Trophoblast cell (in vitro differentiated cells and primary cell): ENCODE measurements at regions not wholly inside any gene's neighbourhood (a gene's known extent, or its start where the extent isn't known, plus 50 kb on each side); places are given as distances from the start of the nearest gene placed in this dataset.

Experiments used
- DNase-seq, 2 donors: peaks; one replicate each; pipeline ENCODE4 v3.0.0-alpha.2; 2016
- H2AFZ ChIP-seq: 2 replicates; pipeline ENCODE4 v1.6.1; 2013; ENCODE audit warnings: low read length, moderate library complexity, mild to moderate bottlenecking; ENCODE audit not compliant: insufficient read depth, poor library complexity
- H2AK5ac ChIP-seq: 2 replicates; pipeline ENCODE4 v1.6.1; 2013; ENCODE audit warnings: mild to moderate bottlenecking, low read length
- H2BK120ac ChIP-seq: 2 replicates; pipeline ENCODE4 v1.6.1; 2013; ENCODE audit warnings: low read length, mild to moderate bottlenecking, moderate library complexity; ENCODE audit not compliant: insufficient read depth, poor library complexity
- H2BK12ac ChIP-seq: 2 replicates; pipeline ENCODE4 v1.6.1; 2013; ENCODE audit warnings: mild to moderate bottlenecking, low read length, moderate library complexity
- H2BK5ac ChIP-seq: 2 replicates; pipeline ENCODE4 v1.6.1; 2013; ENCODE audit warnings: low read length, low read depth, moderate library complexity, mild to moderate bottlenecking; ENCODE audit not compliant: poor library complexity
- H3K14ac ChIP-seq: 2 replicates; pipeline ENCODE4 v1.6.1; 2013; ENCODE audit warnings: mild to moderate bottlenecking, low read length
- H3K18ac ChIP-seq: 2 replicates; pipeline ENCODE4 v1.6.1; 2013; ENCODE audit warnings: mild to moderate bottlenecking, low read length
- H3K23ac ChIP-seq: 2 replicates; pipeline ENCODE4 v1.6.1; 2013; ENCODE audit warnings: low read length
- H3K27ac ChIP-seq: 2 replicates; pipeline ENCODE4 v1.5.1; 2013; ENCODE audit warnings: low read depth, mild to moderate bottlenecking, inconsistent platforms, low read length, moderate library complexity
- H3K27me3 ChIP-seq: 2 replicates; pipeline ENCODE4 v1.6.1; 2013; ENCODE audit warnings: inconsistent platforms, mild to moderate bottlenecking, low read length, moderate library complexity; ENCODE audit not compliant: insufficient read depth
- H3K36me3 ChIP-seq, 2 experiments: 1 replicate in 1 of 2; 2 replicates in 1 of 2; pipeline ENCODE4 v1.6.1; 2013; ENCODE audit warnings: low read length in 2 of 2, mild to moderate bottlenecking in 2 of 2, moderate library complexity in 1 of 2; ENCODE audit not compliant: insufficient read depth in 2 of 2, control insufficient read depth in 1 of 2
- H3K4ac ChIP-seq: 2 replicates; pipeline ENCODE4 v1.6.1; 2013; ENCODE audit warnings: low read depth, mild to moderate bottlenecking, low read length, moderate library complexity
- H3K4me1 ChIP-seq, 2 experiments: 1 replicate in 1 of 2; 2 replicates in 1 of 2; pipeline ENCODE4 v1.6.1; 2013; ENCODE audit warnings: low read length in 2 of 2, mild to moderate bottlenecking in 2 of 2, moderate library complexity in 1 of 2; ENCODE audit not compliant: insufficient read depth in 2 of 2, control insufficient read depth in 1 of 2
- H3K4me2 ChIP-seq: 2 replicates; pipeline ENCODE4 v1.6.1; 2013; ENCODE audit warnings: inconsistent platforms, mild to moderate bottlenecking, low read length, moderate library complexity
- H3K4me3 ChIP-seq: 2 replicates; pipeline ENCODE4 v1.5.1; 2013; ENCODE audit warnings: mild to moderate bottlenecking, low read depth, low read length, inconsistent platforms
- H3K79me1 ChIP-seq: one replicate; pipeline ENCODE4 v1.6.1; 2013; ENCODE audit warnings: low read length
- H3K79me2 ChIP-seq: 2 replicates; pipeline ENCODE4 v1.6.1; 2013; ENCODE audit warnings: low read length, mild to moderate bottlenecking; ENCODE audit not compliant: control insufficient read depth, insufficient read depth, poor library complexity
- H3K9ac ChIP-seq: 2 replicates; pipeline ENCODE4 v1.6.1; 2013; ENCODE audit warnings: mild to moderate bottlenecking, low read length
- H3K9me3 ChIP-seq: 2 replicates; pipeline ENCODE4 v1.6.1; 2013; ENCODE audit warnings: low read depth, mild to moderate bottlenecking, control low read depth, inconsistent platforms, low read length; ENCODE audit not compliant: insufficient read depth
- H4K12ac ChIP-seq: 2 replicates; pipeline ENCODE4 v1.6.1; 2013; ENCODE audit warnings: low read depth, mild to moderate bottlenecking, low read length, moderate library complexity
- H4K8ac ChIP-seq: 2 replicates; pipeline ENCODE4 v1.6.1; 2013; ENCODE audit warnings: low read depth, mild to moderate bottlenecking, low read length, moderate library complexity
- H4K91ac ChIP-seq: one replicate; pipeline ENCODE4 v1.6.1; 2013; ENCODE audit warnings: low read depth, mild to moderate bottlenecking, low read length, moderate library complexity
- WGBS: extraction: QIAGEN DNeasy Blood & Tissue Kit; methylation state at CpG from one replicate; pipeline ENCODE4 v1.1.7; 2013; ENCODE audit warnings: missing lambda C conversion rate; ENCODE audit not compliant: insufficient read length, insufficient coverage; ENCODE audit errors: extremely low coverage; 5-methylcytosine and 5-hydroxymethylcytosine counted together

- no peak overlapping the region for H3K27ac ChIP-seq
- no peak overlapping the region for H3K9ac ChIP-seq
- no peak for DNase-seq
- peaks cover 0 to 3% of the 10 kb centered on the region in 2 experiments for H3K4me1 ChIP-seq
- H3K23ac ChIP-seq: no peak overlapping the region
- no peak overlapping the region for H2AK5ac ChIP-seq
- H2BK120ac ChIP-seq: no peak overlapping the region
- H3K4me3 ChIP-seq: no peak overlapping the region
- H2BK5ac ChIP-seq: no peak overlapping the region
- no peak overlapping the region for H4K91ac ChIP-seq
- H4K12ac ChIP-seq: no peak overlapping the region
- H3K4ac ChIP-seq: no peak overlapping the region
- no peaks in the 10 kb centered on the region for H3K79me2 ChIP-seq
- no peak overlapping the region for H2BK12ac ChIP-seq
- no CpG with 5 or more reads among the region's 7 CpGs for WGBS
- H3K14ac ChIP-seq: no peak overlapping the region
- H3K18ac ChIP-seq: no peak overlapping the region
- H3K79me1 ChIP-seq: no peaks in the 10 kb centered on the region
- H3K36me3 ChIP-seq: no peaks in the 10 kb centered on the region
- H3K27me3 ChIP-seq: no peaks in the 10 kb centered on the region
- peaks cover 12% of the 10 kb centered on the region for H3K9me3 ChIP-seq
- H3K4me2 ChIP-seq: no peak overlapping the region
- H2AFZ ChIP-seq: no peak overlapping the region
- no peak overlapping the region for H4K8ac ChIP-seq
Observed at GRCh38 chr10:130455791-130456190, 319.6 kb downstream of the GLRX3 start.

GRCh38 chr10:130456616-130457015 is 320.4 kb downstream of the GLRX3 start:
- Histone ChIP-seq H3K36me3 (no peaks in the 10 kb centered on the region), H3K79me1 (no peaks in the 10 kb centered on the region), H2BK120ac (no peak overlapping the region), H3K79me2 (no peaks in the 10 kb centered on the region), H3K18ac (no peak overlapping the region), H2BK12ac (no peak overlapping the region), H3K4me3 (peak overlapping the region; percentile 19), H3K14ac (no peak overlapping the region), H3K4me2 (no peak overlapping the region), H4K8ac (no peak overlapping the region), H3K27ac (no peak overlapping the region), H4K91ac (no peak overlapping the region), H3K4me1 (peaks cover 0 to 3% of the 10 kb centered on the region in 2 experiments), H3K9me3 (peaks cover 12% of the 10 kb centered on the region), H3K27me3 (no peaks in the 10 kb centered on the region), H3K9ac (no peak overlapping the region), H3K23ac (no peak overlapping the region), H3K4ac (no peak overlapping the region), H4K12ac (no peak overlapping the region), H2BK5ac (no peak overlapping the region), H2AFZ (no peak overlapping the region), H2AK5ac (no peak overlapping the region)
- DNase-seq: no peak
- WGBS: no CpG with 5 or more reads among the region's 6 CpGs

- Histone ChIP-seq H3K4ac (no peak overlapping the region), H3K23ac (no peak overlapping the region), H3K79me2 (no peaks in the 10 kb centered on the region), H3K27me3 (no peaks in the 10 kb centered on the region), H3K36me3 (no peaks in the 10 kb centered on the region), H3K18ac (no peak overlapping the region), H4K91ac (no peak overlapping the region), H3K4me3 (no peak overlapping the region), H3K27ac (no peak overlapping the region), H4K8ac (no peak overlapping the region), H3K9ac (no peak overlapping the region), H4K12ac (no peak overlapping the region), H2AFZ (no peak overlapping the region), H3K79me1 (no peaks in the 10 kb centered on the region), H3K14ac (no peak overlapping the region), H3K4me2 (no peak overlapping the region), H2BK12ac (no peak overlapping the region), H2BK120ac (no peak overlapping the region), H2AK5ac (no peak overlapping the region), H3K9me3 (peaks cover 8% of the 10 kb centered on the region), H3K4me1 (peaks cover 0 to 3% of the 10 kb centered on the region in 2 experiments), H2BK5ac (no peak overlapping the region)
- no peak for DNase-seq
- WGBS: no CpG with 5 or more reads among the region's 4 CpGs
Observed at GRCh38 chr10:130458509-130458908, 322.3 kb downstream of the GLRX3 start.

GRCh38 chr10:130459011-130459410 is 322.8 kb downstream of the GLRX3 start:
- no peak overlapping the region for H4K8ac ChIP-seq
- no peak overlapping the region for H2BK5ac ChIP-seq
- H3K14ac ChIP-seq: no peak overlapping the region
- H3K4me1 ChIP-seq: peaks cover 0 to 3% of the 10 kb centered on the region in 2 experiments
- H3K23ac ChIP-seq: no peak overlapping the region
- H2AFZ ChIP-seq: no peak overlapping the region
- no peak overlapping the region for H2BK12ac ChIP-seq
- no peaks in the 10 kb centered on the region for H3K79me1 ChIP-seq
- no peak for DNase-seq
- H3K36me3 ChIP-seq: no peaks in the 10 kb centered on the region
- no peaks in the 10 kb centered on the region for H3K27me3 ChIP-seq
- no peaks in the 10 kb centered on the region for H3K79me2 ChIP-seq
- no peak overlapping the region for H3K18ac ChIP-seq
- H4K12ac ChIP-seq: no peak overlapping the region
- no peak overlapping the region for H2BK120ac ChIP-seq
- H3K9ac ChIP-seq: no peak overlapping the region
- no peak overlapping the region for H3K4me2 ChIP-seq
- H3K4me3 ChIP-seq: no peak overlapping the region
- H3K27ac ChIP-seq: no peak overlapping the region
- no peak overlapping the region for H3K4ac ChIP-seq
- H4K91ac ChIP-seq: no peak overlapping the region
- WGBS: no CpG with 5 or more reads among the region's 4 CpGs
- no peak overlapping the region for H2AK5ac ChIP-seq
- peaks cover 8% of the 10 kb centered on the region for H3K9me3 ChIP-seq
